A673 (cell line): ENCODE measurements at regions not wholly inside any gene's neighbourhood (a gene's known extent, or its start where the extent isn't known, plus 50 kb on each side); places are given as distances from the start of the nearest gene placed in this dataset.

Experiments used
- CTCF ChIP-seq: fragments of 300-800, 200-600 bp; sonication (generic); conservative IDR thresholded peaks from 2 replicates; pipeline ENCODE4 v1.5.1; 2017; ENCODE audit warnings: low read depth, mild to moderate bottlenecking, antibody characterized with exemption, low read length, moderate library complexity, mixed read lengths
- EZH2 ChIP-seq: fragments of 200-600 bp; sonication (generic); IDR thresholded peaks from 2 replicates; pipeline ENCODE4 v1.6.1; 2017; ENCODE audit warnings: borderline replicate concordance, low read depth, mild to moderate bottlenecking, mixed read lengths, antibody characterized with exemption, low read length; ENCODE audit not compliant: poor library complexity, severe bottlenecking

GRCh38 chr3:5638550-5638949, 451.0 kb downstream of the EDEM1 start:
- TF ChIP-seq CTCF (no peak), EZH2 (no peak)
